Right atrium auricular region (tissue), 2 donors: ENCODE measurements at regions not wholly inside any gene's neighbourhood (a gene's known extent, or its start where the extent isn't known, plus 50 kb on each side); places are given as distances from the start of the nearest gene placed in this dataset.

ENCODE experiments used
- DNase-seq: peaks from one replicate; pipeline ENCODE4 v3.0.0-alpha.2; 2019; ENCODE audit warnings: low spot score
- H3K27ac ChIP-seq, 2 donors: fragments of 200-600 bp; sonication (generic); 1 replicate in 1 of 2; 2 replicates in 1 of 2; pipeline ENCODE4 v1.5.1; 2016 to 2019
- H3K27me3 ChIP-seq, 2 donors: fragments of 200-600 bp; sonication (generic); one replicate each; pipeline versions ENCODE4 v1.5.1 to v1.6.0; 2017 to 2019
- H3K36me3 ChIP-seq: fragments of 200-600 bp; sonication (generic); one replicate; pipeline ENCODE4 v1.5.1; 2016
- H3K4me1 ChIP-seq, 2 donors: fragments of 200-600 bp; sonication (generic); one replicate each; pipeline versions ENCODE4 v1.5.1 to v1.6.0; 2017 to 2019
- H3K4me3 ChIP-seq, 2 donors: fragments of 200-600 bp; sonication (generic); 1 replicate in 1 of 2; 2 replicates in 1 of 2; pipeline ENCODE4 v1.5.1; 2017 to 2019; ENCODE audit warnings: mild to moderate bottlenecking in 1 of 2, moderate library complexity in 1 of 2
- H3K9me3 ChIP-seq, 2 donors: fragments of 200-600 bp; sonication (generic); one replicate each; pipeline ENCODE4 v1.5.1; 2019
- TF ChIP-seq, protein P1 (sequence below), 2 donors: fragments of 200-600 bp; sonication (generic); IDR thresholded peaks; one replicate each; pipeline ENCODE4 v1.5.1; 2019; ENCODE audit warnings: antibody characterized with exemption in 2 of 2

DNA sequence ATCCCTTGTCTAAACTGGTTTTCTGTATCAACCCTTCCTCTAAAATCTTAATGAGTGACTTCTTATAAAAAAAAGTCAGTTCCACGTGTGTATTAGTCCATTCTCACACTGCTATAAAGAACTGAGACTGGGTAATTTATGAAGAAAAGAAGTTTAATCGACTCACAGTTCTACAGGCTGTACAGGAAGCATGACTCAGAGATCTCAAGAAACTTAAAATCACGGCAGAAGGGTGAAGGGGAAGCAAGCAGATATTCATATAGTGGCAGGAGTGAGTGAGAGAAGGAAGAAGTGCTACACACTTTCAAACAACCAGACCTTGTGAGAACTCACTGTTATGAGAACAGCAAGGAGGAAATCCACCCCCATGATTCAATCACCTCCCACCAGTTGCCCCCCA is 307.8 kb upstream of the ARRDC3 start:
- Histone ChIP-seq H3K36me3 (no peaks in the 10 kb centered on the region), H3K9me3 (no peaks in the 10 kb centered on the region), H3K4me1 (no peaks in the 10 kb centered on the region), H3K27me3 (no peaks in the 10 kb centered on the region), H3K4me3 (no peak overlapping the region), H3K27ac (no peak overlapping the region)
- DNase-seq = no peak
- TF ChIP-seq, protein P1, sequence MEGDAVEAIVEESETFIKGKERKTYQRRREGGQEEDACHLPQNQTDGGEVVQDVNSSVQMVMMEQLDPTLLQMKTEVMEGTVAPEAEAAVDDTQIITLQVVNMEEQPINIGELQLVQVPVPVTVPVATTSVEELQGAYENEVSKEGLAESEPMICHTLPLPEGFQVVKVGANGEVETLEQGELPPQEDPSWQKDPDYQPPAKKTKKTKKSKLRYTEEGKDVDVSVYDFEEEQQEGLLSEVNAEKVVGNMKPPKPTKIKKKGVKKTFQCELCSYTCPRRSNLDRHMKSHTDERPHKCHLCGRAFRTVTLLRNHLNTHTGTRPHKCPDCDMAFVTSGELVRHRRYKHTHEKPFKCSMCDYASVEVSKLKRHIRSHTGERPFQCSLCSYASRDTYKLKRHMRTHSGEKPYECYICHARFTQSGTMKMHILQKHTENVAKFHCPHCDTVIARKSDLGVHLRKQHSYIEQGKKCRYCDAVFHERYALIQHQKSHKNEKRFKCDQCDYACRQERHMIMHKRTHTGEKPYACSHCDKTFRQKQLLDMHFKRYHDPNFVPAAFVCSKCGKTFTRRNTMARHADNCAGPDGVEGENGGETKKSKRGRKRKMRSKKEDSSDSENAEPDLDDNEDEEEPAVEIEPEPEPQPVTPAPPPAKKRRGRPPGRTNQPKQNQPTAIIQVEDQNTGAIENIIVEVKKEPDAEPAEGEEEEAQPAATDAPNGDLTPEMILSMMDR (IDR thresholded peaks at IDR 0.05) = no peak

GRCh38 chr5:91687430-91687829 is 304.3 kb upstream of the ARRDC3 start:
- Histone ChIP-seq H3K27ac (no peak overlapping the region), H3K36me3 (no peaks in the 10 kb centered on the region), H3K27me3 (no peaks in the 10 kb centered on the region), H3K4me3 (no peak overlapping the region), H3K4me1 (no peaks in the 10 kb centered on the region), H3K9me3 (no peaks in the 10 kb centered on the region)
- TF ChIP-seq, protein P1 (IDR thresholded peaks at IDR 0.05) = no peak
- no peak for DNase-seq

GRCh38 chr5:91684625-91685024 is 301.5 kb upstream of the ARRDC3 start:
- Histone ChIP-seq H3K36me3 (no peaks in the 10 kb centered on the region), H3K27ac (no peak overlapping the region), H3K27me3 (no peaks in the 10 kb centered on the region), H3K4me3 (no peak overlapping the region), H3K9me3 (no peaks in the 10 kb centered on the region), H3K4me1 (no peaks in the 10 kb centered on the region)
- TF ChIP-seq, protein P1 (IDR thresholded peaks at IDR 0.05) = no peak
- no peak for DNase-seq

- no peaks in the 10 kb centered on the region for H3K9me3 ChIP-seq
- no peaks in the 10 kb centered on the region for H3K36me3 ChIP-seq
- DNase-seq = no peak
- H3K4me3 ChIP-seq = no peak overlapping the region
- TF ChIP-seq, protein P1 (IDR thresholded peaks at IDR 0.05) = no peak
- no peaks in the 10 kb centered on the region for H3K27me3 ChIP-seq
- no peak overlapping the region for H3K27ac ChIP-seq
- H3K4me1 ChIP-seq = no peaks in the 10 kb centered on the region
Measured at GRCh38 chr5:91670563-91670962, 287.4 kb upstream of the ARRDC3 start.

- Histone ChIP-seq H3K4me3 (no peak overlapping the region), H3K4me1 (no peaks in the 10 kb centered on the region), H3K36me3 (no peaks in the 10 kb centered on the region), H3K27ac (no peak overlapping the region), H3K27me3 (no peaks in the 10 kb centered on the region), H3K9me3 (no peaks in the 10 kb centered on the region)
- no peak for DNase-seq
- TF ChIP-seq, protein P1 (IDR thresholded peaks at IDR 0.05) = no peak
Measured at GRCh38 chr5:91670122-91670521, 287.0 kb upstream of the ARRDC3 start.

GRCh38 chr5:91668261-91668660 is 285.1 kb upstream of the ARRDC3 start:
- Histone ChIP-seq H3K4me1 (no peaks in the 10 kb centered on the region), H3K36me3 (no peaks in the 10 kb centered on the region), H3K27ac (no peak overlapping the region), H3K4me3 (no peak overlapping the region), H3K9me3 (no peaks in the 10 kb centered on the region), H3K27me3 (no peaks in the 10 kb centered on the region)
- no peak for DNase-seq
- TF ChIP-seq, protein P1 (IDR thresholded peaks at IDR 0.05) = no peak
